ENCODE measurements at regions not wholly inside any gene's neighbourhood (a gene's known extent, or its start where the extent isn't known, plus 50 kb on each side); places are given as distances from the start of the nearest gene placed in this dataset.

DNA sequence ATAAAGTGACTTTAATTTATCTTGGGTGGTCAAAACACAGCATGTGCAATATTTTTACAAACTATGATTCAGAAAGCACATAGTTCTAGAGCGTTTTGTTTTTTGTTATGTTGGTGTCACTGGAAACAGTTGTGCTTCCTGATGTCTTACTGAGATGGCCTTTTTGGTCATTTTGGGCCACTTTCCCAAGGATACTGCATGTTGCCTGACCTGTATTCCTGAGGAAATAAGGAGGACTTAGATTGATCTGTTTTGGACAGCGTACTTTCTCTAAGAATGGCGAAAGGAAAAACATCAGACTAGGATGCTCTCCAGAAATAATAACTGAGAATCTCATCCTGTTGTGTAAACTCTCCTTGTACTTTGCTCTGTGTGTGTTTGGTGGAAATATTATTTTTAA is 451.2 kb downstream of the USP25 start:
- no peak for DNase-seq (ENCODE audit: low spot score)

DNA sequence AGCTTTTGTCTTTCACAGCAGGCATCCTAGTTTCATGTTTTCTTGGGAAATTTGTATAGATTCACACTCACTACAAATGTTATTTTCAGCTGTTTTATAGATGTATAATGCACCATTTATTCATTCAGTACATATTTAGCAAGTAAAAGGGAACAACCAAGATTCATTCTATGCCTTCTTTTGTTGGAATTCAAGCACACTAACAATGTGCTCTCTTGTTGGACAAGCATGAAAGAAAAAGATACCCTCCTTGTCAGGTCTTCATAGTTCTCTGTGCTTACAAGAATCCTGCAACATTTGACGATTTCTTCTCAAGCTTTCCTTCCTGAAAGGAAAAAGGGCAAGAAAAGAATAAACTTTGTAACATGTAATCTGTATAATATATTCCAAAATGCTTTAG is 456.0 kb downstream of the USP25 start:
- no peak for DNase-seq (ENCODE audit: low spot score)

DNA sequence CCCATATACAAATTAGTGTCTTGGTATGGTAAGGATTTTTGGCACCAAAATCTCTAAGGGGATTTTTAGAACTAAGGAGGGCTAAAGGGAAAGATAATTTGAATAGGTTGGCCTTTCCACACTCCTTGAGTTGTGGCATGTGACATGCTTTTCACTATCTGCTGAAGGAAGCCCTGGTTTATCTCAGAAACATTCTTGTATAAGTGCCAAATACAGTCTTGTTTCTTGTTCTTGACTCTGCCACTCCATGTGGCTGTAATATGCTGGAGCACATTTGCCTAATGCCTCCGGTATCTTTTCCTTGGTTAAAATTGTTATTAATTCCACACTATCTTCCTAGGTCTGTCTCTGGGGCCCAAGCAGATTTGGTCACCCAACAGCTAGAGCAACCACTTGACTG is 457.0 kb downstream of the USP25 start:
- no peak for DNase-seq (ENCODE audit: low spot score)

DNA sequence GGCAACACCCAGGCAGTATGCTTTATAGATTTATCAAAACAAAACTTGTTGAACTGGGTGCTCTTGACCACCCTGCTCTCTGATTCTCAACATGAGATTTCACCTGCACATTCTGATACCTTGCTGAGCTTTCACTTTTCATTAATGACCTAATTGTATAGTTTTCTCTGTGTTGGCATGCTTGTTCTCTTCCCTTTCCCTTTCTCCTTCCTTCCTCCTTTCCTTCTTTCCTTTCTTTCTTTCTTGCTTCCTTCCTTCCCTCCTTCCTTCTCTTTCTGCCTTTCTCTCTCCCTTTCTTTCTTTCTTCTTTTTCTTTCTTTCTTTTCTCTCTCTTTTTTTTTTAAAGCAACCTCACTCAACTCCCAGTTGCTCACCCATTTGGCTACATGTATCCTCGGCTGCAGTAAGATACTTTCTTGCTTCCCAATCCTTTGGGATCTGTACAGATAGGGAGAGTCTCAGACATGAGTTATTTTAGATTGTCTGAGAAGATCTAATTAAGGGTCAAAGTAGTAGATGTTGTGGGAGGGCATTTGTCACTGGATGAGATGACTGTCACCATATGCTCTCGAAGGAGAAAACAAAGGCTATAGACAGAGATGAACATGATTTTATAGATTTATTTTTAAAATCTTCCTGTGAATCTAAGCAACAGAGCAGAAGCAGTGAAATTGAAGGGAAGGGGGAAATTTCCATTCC is 458.0 kb downstream of the USP25 start:
- no peak for DNase-seq (ENCODE audit: low spot score)

DNA sequence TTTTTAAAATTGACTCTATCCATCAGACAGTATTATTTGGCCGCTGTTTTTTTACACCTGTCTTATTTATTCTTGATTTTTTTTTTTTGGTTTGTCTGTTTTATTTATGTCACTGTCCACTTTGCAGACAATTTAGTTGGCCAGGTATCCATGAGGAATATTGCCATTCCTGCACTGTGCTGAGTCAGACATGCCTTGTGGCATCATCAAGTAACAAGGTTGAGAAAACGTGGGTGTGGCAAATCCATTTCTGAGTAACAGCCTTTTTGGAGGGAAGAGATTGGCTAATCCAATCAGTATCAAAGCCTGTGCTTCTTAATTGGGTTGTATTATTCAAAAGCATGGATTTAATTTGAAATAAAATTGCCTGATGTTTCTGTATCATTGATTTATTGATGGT is 463.1 kb downstream of the USP25 start:
- DNase-seq (ENCODE audit: low spot score): peak; percentile 25

DNA sequence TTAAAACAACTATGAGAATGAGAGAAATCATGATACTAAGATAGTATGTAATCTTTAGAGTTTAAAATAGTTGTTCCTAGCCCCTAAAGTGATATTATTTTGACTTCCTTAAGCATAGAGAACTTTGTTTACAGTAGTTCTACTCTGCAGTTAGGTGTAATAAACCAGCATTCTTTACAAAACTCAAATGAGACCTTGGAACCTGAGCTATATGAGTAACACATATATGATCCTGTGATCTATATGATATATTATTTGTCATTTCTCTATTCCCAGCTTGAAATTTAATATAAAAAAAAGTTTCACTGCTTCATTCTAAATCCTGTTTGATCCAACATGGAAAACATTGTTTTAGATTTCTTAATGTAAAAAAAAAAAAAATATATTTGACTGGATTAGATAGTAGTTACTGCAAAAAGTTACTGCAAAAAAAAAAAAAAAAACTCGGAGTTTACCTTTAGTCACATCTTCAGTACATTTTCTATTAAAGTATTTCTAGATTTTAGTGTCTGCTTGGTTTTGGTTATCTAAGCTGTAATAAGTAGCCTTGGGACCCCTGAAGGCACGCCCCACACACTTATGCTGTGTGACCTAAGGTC is 463.8 kb downstream of the USP25 start:
- DNase-seq (ENCODE audit: low spot score): no peak

DNA sequence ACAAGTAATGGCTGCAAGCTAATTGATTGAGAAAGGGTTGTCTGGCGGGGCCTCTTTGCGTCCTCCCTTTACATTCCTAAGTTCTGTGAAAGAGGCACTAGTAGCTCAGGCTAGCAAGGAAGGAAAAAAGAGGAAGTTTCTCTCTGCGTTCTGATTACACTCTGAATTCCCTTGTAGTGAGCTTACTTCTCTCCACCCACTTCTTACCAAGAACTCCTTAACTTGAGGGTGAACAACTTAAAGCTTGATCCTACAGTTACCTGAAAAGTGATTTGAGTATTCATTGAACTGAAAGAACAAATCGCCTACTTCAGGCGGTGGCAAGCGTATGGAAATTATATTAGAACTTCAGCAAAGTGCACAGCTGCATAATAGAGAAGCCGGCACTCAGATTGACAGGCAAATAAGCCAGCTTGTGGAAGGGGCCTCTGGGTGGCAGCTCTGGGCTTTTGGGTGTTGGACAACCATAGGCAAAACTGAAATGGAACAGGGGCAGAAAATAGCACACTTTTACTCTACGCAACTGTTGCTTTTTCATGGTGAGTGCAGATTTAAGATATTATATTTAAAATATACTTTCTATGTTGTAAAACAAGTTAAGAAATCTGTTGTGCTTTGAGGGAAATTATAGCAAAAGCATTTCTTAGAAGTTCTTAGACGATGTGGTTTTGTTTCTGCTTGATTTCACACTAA is 464.5 kb downstream of the USP25 start:
- DNase-seq (ENCODE audit: low spot score): no peak

DNA sequence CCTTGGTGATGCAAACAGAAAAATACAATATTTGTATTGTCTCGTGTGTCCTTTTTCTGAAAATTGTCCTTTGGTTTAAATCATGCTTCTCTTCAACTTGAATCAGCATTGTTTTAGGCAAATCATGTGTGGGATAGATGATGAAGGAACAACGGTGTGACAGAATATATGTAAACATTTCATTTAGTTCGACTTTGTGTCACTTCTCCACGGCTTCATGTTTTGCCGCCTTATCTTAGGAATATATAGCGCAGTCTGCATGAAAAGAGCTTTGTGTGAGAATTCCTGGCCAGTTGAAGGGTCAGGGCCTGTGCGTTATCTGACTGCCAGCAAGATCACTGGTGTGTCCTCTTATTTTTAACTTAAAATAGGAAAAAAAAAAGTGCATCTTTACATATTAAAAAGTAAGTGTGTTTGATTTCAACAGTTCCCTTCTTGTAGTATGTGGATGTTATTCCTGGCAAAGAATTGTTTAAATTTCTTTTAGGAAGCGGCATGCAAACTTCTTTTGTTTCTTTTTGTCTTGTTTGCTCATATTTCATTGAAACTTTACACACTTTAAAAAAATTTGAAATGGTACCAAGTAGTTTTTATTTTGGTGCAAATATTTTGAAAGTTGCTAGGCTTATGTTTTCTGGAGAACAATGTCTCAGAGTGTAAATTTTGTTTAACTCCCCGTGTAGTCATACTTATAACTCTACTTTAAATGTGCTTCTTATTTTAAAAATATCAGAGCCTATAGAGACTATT is 465.2 kb downstream of the USP25 start:
- DNase-seq (ENCODE audit: low spot score): no peak

DNA sequence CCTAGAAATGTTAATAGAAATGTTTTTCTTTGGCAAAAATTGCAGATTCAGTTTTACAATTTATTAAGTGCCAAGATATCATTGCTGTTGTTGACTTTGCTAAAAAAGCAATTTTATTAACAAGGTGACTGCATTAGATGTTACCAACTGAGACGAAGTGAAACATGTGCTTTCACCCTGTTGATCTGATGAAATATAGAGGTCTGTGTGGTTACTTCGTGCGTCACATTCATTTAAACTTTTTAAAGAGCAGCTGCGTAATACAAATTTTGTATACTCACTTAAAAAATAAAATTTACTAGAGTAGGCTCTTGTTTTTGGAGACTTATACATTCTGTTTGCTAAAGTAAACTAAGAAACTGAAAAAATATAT is 465.7 kb downstream of the USP25 start:
- no peak for DNase-seq (ENCODE audit: low spot score)

DNA sequence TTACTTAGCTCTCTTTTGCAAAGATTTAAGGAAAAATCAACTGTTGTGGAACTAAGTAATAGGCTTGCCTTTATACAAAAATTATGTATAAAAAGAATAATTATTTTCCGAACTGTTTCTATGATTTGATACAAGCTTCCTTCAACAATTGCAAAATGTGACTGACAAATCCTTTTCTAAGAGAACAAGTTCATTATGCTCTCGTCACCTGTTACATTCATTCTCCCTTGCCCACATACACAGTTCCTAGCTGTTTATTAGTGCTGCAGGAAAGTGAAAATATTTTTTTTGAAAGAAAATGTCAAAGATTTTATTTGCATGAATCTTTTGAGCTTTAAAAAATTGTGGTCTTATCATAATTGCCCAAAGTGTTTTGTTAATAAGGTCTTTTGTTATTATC is 466.2 kb downstream of the USP25 start:
- DNase-seq (ENCODE audit: low spot score): no peak

DNA sequence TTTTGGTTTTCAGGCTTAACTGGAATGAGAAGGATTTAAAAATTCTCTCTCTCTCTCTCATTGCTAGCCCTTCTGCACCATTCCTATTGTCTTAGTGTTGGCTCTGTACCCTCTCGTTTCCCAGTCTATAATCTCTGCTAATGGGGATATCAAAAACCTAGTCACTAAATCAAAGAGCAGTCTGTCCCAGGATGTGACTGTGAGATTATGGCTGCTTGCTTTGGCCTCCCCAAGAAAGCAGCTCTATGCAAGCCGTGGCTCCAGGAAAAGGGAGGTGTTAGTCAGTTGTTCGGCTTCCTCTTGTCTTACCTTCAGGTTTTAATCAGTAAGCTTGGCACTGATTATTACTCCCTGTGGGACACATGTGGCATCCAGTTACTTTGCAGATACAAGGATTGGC is 468.8 kb downstream of the USP25 start:
- DNase-seq (ENCODE audit: low spot score): no peak

DNA sequence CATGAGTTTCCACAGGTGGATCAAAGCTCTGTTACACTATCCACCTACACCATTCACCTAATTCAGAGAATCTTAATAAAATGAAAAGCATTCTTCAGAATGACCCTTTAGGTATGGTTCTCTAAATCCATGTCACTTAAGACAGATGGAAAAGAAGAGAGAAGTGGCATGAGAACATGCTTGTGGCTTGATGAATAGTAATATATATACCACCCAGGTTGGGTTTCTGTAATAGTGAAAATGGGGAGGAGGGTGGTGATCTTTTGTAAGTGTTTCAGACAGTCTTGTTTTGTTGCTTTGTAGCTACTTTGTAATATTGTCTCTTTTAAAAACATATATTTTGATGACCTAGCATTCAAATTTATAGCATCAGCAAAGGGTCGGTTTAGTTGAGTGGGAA is 469.8 kb downstream of the USP25 start:
- DNase-seq (ENCODE audit: low spot score): no peak

DNA sequence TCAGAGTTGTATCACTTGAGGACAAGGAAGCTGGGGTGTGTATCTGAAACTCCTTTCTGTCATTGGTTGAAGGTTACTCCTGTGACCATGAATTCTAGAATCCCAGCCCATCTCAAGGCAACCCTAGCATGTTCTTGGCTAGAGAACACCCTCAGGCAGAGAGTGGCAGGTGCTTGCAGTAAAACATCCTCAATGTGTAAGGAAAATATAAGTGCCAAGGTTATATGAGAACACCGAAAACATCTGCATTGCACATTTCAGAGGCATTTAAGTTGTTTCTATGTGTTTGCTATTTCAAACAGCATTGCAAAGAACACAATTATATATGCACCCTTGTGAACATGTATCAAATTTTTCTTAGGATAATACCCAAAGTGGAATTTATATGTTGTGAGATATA is 471.9 kb downstream of the USP25 start:
- DNase-seq (ENCODE audit: low spot score): no peak

DNA sequence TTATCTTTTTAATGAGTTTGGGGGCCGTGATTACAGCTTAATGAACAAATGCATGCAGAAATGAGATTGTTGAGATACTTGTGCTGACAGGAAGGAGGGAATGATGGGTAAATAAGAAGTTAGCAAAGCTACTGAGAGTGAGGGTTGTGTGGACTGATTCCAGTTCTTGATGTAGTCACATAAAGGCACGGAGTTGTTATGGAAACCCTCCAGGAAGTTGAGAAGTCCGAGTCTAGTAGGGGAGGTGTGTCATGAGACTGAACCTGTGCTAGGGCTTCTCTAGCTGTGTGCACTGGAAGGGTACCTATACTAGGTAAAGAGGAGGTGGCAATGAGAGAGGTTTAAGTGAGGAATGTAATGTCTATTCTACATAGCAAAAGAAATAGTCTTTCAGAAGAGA is 475.7 kb downstream of the USP25 start:
- no peak for DNase-seq (ENCODE audit: low spot score)

DNA sequence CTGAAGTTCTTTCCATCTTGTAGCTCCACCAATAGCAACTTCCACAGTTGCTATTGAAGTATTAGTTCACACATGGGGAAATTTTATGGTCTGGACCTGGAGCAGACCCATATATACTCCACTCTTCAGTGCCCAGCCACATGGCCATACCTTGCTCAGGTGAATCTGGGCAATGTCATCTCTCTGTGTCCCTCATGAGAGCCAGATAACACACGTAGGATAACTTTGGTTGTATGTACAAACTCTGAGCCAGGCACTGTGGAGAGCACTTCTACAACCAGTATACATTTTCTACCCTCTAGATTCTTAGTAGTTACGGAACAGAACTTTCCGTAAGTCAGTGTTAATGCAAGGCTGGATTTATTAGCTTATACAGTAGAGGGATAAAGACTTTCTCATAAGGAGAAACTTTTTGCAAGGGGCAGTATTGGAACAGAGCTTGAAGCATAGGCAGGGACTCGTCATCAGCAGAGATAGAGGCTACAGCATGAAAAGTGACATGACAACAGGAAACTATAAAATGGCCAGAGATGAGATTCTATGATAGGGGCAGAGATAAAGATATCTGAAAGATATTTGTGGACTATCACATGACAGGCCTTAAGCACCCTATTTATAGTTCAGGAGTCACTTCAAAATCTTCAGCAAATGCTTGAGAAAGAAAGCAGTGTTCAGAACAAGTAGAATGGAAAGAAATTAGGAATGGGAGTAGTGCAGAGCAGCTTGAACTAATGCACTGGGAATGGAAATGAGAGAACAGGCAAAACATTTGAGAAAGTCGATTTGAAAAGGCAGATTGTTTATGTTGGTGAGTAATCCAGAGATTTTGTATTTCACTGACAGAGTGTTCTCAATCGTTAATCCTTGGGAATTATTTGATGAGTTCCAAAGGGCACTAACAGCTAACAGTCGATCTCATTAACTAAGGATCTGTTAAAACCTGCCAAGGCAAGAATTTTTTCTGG is 481.8 kb downstream of the USP25 start:
- DNase-seq (ENCODE audit: low spot score): no peak

DNA sequence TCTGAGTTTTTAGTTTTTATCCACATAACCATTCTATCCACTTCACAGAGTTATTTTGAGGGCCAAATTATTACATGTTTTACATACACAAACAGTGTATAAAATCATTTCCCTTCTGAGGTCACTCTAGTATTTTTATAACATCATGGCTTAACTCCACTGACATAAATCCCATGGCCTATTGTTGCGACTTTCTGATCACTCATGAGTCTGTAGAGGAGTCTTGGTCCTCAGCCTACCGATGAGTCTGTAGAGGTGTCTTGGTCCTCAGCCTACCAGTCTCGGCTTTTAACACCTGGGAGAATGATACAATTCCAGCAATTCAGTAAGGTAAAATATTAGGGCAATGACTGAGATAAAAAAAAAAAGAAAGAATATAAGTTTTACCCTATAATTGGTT is 483.7 kb downstream of the USP25 start:
- no peak for DNase-seq (ENCODE audit: low spot score)

DNA sequence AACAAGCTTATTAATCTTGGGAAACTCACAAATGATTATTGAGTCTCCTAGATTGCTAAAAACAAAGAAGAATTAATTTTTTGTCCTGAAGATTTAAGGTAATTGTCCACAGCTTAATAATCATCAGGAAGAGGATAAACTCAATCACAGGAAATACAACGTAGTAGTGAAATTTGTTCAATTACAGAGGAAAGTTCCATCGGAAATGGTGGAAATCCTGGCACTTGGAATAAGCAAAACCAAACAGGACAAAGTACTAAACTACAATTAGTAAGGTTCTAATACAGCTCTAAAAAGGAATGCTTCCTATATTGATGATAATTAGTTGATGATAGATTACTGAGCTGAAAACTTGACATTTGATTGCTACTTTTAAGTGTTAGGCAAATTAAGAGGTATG is 485.4 kb downstream of the USP25 start:
- no peak for DNase-seq (ENCODE audit: low spot score)

DNA sequence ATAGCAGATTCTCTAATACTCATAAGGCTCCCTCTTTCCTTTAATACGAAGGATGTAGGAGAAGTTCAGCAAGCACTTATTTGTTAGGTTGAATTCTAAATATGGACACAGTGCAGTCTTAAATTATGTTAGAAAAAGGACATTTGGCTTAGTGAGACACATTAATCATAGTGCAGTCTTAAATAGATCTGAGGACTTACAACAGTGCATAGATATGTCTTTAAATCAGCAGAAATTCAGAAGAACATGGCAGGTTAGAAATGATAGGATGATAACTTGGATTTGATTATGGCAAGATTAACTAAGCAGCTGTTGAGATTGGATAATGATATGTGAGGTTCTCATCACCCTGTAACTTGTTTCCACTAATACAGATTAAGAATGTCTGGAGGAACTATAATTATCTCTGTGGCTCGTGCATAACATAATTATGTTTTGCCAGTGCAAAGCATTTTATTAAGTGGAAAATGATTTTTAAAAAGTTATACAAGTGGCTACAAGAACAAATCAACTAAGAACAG is 485.9 kb downstream of the USP25 start:
- DNase-seq (ENCODE audit: low spot score): no peak

DNA sequence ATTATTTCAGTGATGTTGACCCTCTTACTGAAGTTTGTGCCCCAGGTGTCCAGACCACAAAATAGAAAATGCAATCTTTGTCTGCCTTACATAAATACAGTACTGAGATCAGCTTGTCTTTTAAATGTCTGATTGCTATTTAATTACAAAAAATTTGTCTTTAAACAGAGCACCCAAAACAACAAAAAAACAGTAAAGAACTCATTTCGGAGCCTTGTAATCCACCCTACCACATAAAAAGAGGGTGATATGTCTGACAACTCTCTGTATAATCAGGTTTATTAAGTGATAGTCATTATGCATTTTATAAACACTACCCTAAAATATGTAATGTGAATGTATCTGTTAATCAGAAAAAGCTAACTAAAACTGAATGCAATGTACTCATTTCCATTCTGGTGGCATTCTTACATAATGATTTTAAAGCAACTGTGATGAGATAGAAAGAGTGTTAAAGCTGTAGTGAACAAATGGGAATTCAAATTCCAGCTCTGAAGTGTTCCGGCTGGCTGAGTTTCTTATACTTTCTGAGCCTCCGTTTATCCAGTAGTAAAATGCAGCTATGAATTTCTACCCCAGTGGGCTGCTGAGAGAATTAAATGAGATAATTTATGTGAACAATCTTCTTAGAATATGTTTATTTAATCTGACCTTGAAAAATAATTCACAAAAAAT is 486.6 kb downstream of the USP25 start:
- DNase-seq (ENCODE audit: low spot score): no peak

DNA sequence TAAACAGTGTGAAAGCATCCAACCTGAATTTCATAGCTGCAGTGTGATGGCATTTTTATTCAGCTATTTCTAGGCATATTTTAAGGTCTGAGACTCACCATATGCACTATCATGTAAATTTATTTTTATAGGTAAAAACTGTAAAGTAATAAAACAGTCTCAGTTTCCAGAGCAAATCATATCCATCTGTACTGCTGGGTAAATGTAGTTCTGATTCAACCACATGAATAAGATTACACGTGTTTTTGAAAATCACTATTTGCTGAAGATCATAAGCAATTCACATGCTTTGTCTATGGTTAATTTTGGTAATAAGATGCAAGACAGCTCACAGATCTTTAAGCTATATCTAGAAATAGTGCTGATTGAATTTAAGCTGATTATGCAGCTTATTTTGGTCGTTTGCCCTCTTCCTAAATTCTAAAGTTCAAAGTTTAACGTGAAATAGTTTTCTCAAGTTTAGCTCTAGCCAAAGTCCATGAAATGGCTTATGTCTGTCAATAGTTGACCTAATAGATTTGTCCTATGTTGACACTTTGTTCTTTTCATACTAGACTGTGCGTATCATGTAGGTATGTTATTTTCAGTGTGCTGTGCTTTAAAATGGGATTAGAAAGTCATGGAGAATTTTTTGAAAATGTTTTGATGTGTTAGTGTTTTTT is 489.0 kb downstream of the USP25 start:
- DNase-seq (ENCODE audit: low spot score): no peak

All from RKO (cell line).